Memory B cell (primary cell): ENCODE measurements at regions not wholly inside any gene's neighbourhood (a gene's known extent, or its start where the extent isn't known, plus 50 kb on each side); places are given as distances from the start of the nearest gene placed in this dataset.
"Not testable (repeated sequence)": the region's sequence is repeated elsewhere in the genome, so short reads cannot be mapped to it uniquely, and the experiment has no call there.

Source experiments
- ATAC-seq: fragments of 150-1000 bp; cut with Tn5 transposase; 2 replicates; pipeline ENCODE4 v1.10.0; 2021; ENCODE audit warnings: low read depth, mild to moderate bottlenecking, moderate library complexity
- DNase-seq, 2 donors: peaks; one replicate each; pipeline ENCODE4 v3.0.0; 2022; ENCODE audit warnings: low spot score in 2 of 2
- H3K27ac Mint-ChIP-seq: one replicate; pipeline ENCODE4 v1.8.0; 2022; ENCODE audit warnings: mild to moderate bottlenecking, moderate library complexity, mixed read lengths
- H3K27me3 Mint-ChIP-seq: one replicate; pipeline ENCODE4 v1.8.0; 2022; ENCODE audit warnings: mixed read lengths
- H3K36me3 Mint-ChIP-seq: one replicate; pipeline ENCODE4 v1.8.0; 2022; ENCODE audit warnings: mild to moderate bottlenecking, mixed read lengths
- H3K4me1 Mint-ChIP-seq: one replicate; pipeline ENCODE4 v1.8.0; 2022; ENCODE audit warnings: mixed read lengths
- H3K4me3 Mint-ChIP-seq: one replicate; pipeline ENCODE4 v1.8.0; 2022; ENCODE audit warnings: mild to moderate bottlenecking, moderate library complexity, mixed read lengths
- H3K9me3 Mint-ChIP-seq: one replicate; pipeline ENCODE4 v1.8.0; 2022; ENCODE audit warnings: mixed read lengths

- Mint-ChIP-seq H3K27ac (no peak overlapping the region), H3K36me3 (no peaks in the 10 kb centered on the region), H3K9me3 (no peaks in the 10 kb centered on the region), H3K27me3 (no peaks in the 10 kb centered on the region), H3K4me1 (no peaks in the 10 kb centered on the region), H3K4me3 (no peak overlapping the region)
- DNase-seq (no peak), ATAC-seq (no peak)
These were observed 264.8 kb upstream of the FSIP2 start for GRCh38 chr2:185473838-185474237.

GRCh38 chr2:185475914-185476313, 262.7 kb upstream of the FSIP2 start:
- Mint-ChIP-seq H3K9me3 (no peaks in the 10 kb centered on the region), H3K4me3 (no peak overlapping the region), H3K4me1 (no peaks in the 10 kb centered on the region), H3K27ac (no peak overlapping the region), H3K27me3 (no peaks in the 10 kb centered on the region), H3K36me3 (no peaks in the 10 kb centered on the region)
- ATAC-seq (no peak), DNase-seq (no peak)

DNA sequence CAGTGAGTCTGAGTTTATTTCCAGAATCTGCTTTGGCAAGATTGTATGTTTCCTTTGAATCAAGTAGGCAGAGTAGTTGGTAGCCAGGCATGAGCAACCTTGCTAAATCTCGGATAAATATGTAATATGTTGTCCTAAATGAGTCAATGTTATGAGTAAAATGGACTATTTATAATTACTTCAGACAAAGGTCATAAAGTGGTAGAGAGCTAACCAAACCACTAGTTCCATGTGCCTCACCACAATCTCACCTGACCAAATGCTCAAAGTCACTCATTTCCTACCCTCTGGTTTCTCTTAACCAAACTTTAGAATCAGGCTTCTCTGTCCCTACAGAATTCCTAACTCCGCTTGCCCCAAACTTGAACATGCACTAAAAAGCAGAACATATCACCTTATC, 261.2 kb upstream of the FSIP2 start:
- ATAC-seq: no peak
- H3K36me3 Mint-ChIP-seq: no peaks in the 10 kb centered on the region
- H3K9me3 Mint-ChIP-seq: no peaks in the 10 kb centered on the region
- H3K4me3 Mint-ChIP-seq: no peak overlapping the region
- no peaks in the 10 kb centered on the region for H3K4me1 Mint-ChIP-seq
- no peak overlapping the region for H3K27ac Mint-ChIP-seq
- no peak for DNase-seq
- H3K27me3 Mint-ChIP-seq: no peaks in the 10 kb centered on the region

DNA sequence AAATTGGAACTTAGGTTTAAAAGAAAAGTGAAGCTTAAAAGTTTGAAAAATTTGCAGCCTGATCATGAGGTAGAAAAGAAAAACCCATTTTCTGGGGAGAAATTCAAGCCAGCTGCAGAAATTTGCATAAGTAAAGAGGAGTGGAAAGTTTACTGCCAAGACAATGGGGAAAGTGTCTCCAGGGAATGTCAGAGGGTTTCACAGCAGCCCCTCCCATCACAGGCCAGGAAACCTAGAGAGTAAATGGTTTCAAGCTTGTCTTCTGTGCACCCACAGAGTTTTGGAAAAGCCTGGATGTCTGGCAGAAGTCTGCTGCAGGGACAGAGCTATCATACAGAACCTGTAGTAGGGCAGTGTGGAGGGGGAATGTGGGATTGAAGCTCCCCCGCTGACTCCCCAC, 254.0 kb upstream of the FSIP2 start:
- ATAC-seq: no peak
- Mint-ChIP-seq H3K4me3 (no peak overlapping the region), H3K36me3 (no peaks in the 10 kb centered on the region), H3K27ac (no peak overlapping the region), H3K9me3 (peaks cover 5% of the 10 kb centered on the region), H3K27me3 (no peaks in the 10 kb centered on the region), H3K4me1 (no peaks in the 10 kb centered on the region)
- DNase-seq: no peak

DNA sequence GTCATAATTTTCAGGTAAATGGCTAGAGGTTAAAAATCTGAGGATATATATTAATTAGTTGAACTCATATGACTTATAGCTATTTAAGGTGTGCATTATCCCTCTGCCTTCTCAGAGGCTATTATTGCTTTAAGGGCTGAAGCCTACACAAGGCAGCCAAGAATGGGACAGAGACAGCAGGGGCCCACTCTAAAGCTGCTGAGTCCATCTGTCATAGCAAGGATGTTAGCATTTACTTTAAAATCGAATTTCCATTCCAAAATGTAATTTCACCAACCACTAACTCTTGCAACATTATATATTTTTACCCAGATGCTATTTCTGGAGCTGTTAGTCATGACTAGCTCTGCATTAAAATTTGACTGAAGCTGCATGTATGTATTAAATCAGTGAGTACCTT, 236.3 kb upstream of the FSIP2 start:
- H3K27me3 Mint-ChIP-seq: no peaks in the 10 kb centered on the region
- H3K4me1 Mint-ChIP-seq: no peaks in the 10 kb centered on the region
- no peak overlapping the region for H3K27ac Mint-ChIP-seq
- H3K4me3 Mint-ChIP-seq: no peak overlapping the region
- H3K36me3 Mint-ChIP-seq: no peaks in the 10 kb centered on the region
- ATAC-seq: no peak
- DNase-seq: no peak
- H3K9me3 Mint-ChIP-seq: no peaks in the 10 kb centered on the region

- no peak for DNase-seq
- H3K9me3 Mint-ChIP-seq: peaks cover 7% of the 10 kb centered on the region
- no peak overlapping the region for H3K27ac Mint-ChIP-seq
- no peaks in the 10 kb centered on the region for H3K27me3 Mint-ChIP-seq
- no peaks in the 10 kb centered on the region for H3K4me1 Mint-ChIP-seq
- H3K4me3 Mint-ChIP-seq: no peak overlapping the region
- peaks cover 2% of the 10 kb centered on the region for H3K36me3 Mint-ChIP-seq
- no peak for ATAC-seq
These were observed 230.9 kb upstream of the FSIP2 start for GRCh38 chr2:185507719-185508118.

- Mint-ChIP-seq H3K27me3 (no peaks in the 10 kb centered on the region), H3K4me3 (no peak overlapping the region), H3K27ac (no peak overlapping the region), H3K4me1 (no peaks in the 10 kb centered on the region), H3K9me3 (peaks cover 9% of the 10 kb centered on the region), H3K36me3 (peaks cover 2% of the 10 kb centered on the region)
- DNase-seq (no peak), ATAC-seq (no peak)
These were observed 228.5 kb upstream of the FSIP2 start for GRCh38 chr2:185510060-185510459.

DNA sequence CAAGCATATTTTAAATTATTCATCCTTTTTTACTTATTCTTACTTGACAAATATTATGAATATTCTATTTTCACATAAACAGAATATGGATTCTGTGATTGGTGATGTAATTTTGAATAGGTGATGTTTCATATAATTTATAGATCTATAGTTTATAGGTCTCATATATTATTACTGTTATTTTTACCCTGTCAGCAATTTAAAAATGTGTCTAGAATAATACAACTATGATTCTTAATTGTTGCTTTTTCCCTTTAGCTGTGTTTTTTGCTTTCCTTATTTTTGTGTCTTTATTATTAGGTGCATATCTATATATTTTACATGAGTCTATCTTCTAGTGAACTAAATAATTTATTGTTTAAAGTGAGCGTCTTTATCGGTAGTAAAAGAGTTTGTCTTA, 226.7 kb upstream of the FSIP2 start:
- H3K9me3 Mint-ChIP-seq: peaks cover 11% of the 10 kb centered on the region
- H3K4me3 Mint-ChIP-seq: no peak overlapping the region
- no peaks in the 10 kb centered on the region for H3K4me1 Mint-ChIP-seq
- H3K27ac Mint-ChIP-seq: no peak overlapping the region
- no peak for ATAC-seq
- H3K36me3 Mint-ChIP-seq: peaks cover 2% of the 10 kb centered on the region
- H3K27me3 Mint-ChIP-seq: no peaks in the 10 kb centered on the region
- DNase-seq: no peak

- Mint-ChIP-seq H3K4me1 (no peaks in the 10 kb centered on the region), H3K27ac (no peak overlapping the region), H3K9me3 (peaks cover 11% of the 10 kb centered on the region), H3K4me3 (no peak overlapping the region), H3K27me3 (no peaks in the 10 kb centered on the region), H3K36me3 (no peaks in the 10 kb centered on the region)
- DNase-seq: no peak
- ATAC-seq: no peak
These were observed 216.1 kb upstream of the FSIP2 start for GRCh38 chr2:185522472-185522871.

DNA sequence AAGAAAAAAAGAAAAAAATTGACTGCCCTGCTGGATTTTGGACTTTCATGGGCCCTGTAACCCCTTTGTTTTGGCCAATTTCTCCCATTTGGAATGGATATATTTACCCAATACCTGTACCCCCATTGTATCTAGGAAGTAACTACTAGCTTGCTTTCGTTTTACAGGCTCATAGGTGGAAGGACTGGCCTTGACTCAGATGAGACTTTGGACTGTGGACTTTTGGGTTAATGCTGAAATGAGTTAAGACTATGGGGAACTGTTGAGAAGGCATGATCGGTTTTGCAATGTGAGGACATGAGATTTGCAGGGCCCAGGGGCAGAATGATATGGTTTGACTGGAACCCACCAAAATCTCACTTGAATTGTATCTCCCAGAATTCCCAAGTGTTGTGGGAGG, 214.4 kb upstream of the FSIP2 start:
- H3K27me3 Mint-ChIP-seq, H3K9me3 Mint-ChIP-seq, H3K4me1 Mint-ChIP-seq, DNase-seq, ATAC-seq, H3K27ac Mint-ChIP-seq, H3K36me3 Mint-ChIP-seq, H3K4me3 Mint-ChIP-seq: not testable (repeated sequence)

DNA sequence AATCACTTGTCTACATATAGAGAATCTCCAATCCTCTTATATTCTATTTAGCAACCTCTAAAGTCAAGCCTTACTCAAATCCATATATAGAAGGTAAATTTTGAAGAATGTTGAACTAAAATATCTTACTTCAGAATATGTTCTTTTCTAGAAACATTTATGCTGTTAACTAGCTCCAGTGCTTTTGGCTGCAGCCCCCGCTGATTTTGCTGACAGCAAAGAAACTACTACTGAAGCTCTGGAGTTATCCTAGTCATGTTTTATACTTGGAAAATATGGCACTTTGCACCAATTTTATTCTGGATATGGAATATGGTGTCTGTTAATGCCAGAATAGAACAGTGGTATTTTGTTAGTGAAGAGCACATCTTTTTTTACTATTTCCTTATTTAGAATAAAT, 212.4 kb upstream of the FSIP2 start:
- DNase-seq (no peak), ATAC-seq (no peak)
- Mint-ChIP-seq H3K27me3 (no peaks in the 10 kb centered on the region), H3K9me3 (peaks cover 9% of the 10 kb centered on the region), H3K27ac (no peak overlapping the region), H3K36me3 (no peaks in the 10 kb centered on the region), H3K4me3 (no peak overlapping the region), H3K4me1 (no peaks in the 10 kb centered on the region)

GRCh38 chr2:185531721-185532120, 206.9 kb upstream of the FSIP2 start:
- no peak overlapping the region for H3K4me3 Mint-ChIP-seq

DNA sequence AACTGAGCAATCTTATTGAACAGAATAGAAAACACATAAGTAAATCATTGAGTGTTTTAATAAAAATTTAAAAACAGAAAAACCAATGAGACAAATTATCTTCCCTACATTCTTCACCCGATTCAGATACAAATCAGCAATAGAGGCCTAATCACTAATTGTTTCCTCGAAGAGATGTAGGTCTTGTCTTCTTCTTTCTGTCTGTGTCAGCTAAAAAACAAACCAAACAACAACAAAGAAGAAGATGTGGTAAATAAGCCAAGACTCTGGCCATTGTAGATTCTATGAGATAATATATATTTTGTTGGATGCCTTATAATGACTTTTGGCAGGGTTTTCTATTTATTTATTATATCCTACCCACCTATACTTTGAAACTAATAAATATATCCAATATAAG, 200.9 kb upstream of the FSIP2 start:
- Mint-ChIP-seq H3K27ac (no peak overlapping the region), H3K9me3 (peaks cover 1% of the 10 kb centered on the region), H3K4me1 (peaks cover 2% of the 10 kb centered on the region), H3K4me3 (no peak overlapping the region), H3K27me3 (no peaks in the 10 kb centered on the region), H3K36me3 (no peaks in the 10 kb centered on the region)
- no peak for ATAC-seq
- no peak for DNase-seq

More at GRCh38 chr2:185531721-185532120, 206.9 kb upstream of the FSIP2 start:
- DNase-seq (no peak), ATAC-seq (no peak)
- no peaks in the 10 kb centered on the region for H3K4me1 Mint-ChIP-seq
- H3K9me3 Mint-ChIP-seq: peaks cover 1% of the 10 kb centered on the region
- H3K27me3 Mint-ChIP-seq: no peaks in the 10 kb centered on the region
- no peak overlapping the region for H3K27ac Mint-ChIP-seq
- no peaks in the 10 kb centered on the region for H3K36me3 Mint-ChIP-seq

- H3K36me3 Mint-ChIP-seq: no peaks in the 10 kb centered on the region
- DNase-seq (no peak), ATAC-seq (no peak)
- H3K9me3 Mint-ChIP-seq: peaks cover 8% of the 10 kb centered on the region
- no peak overlapping the region for H3K27ac Mint-ChIP-seq
- no peaks in the 10 kb centered on the region for H3K27me3 Mint-ChIP-seq
- no peak overlapping the region for H3K4me3 Mint-ChIP-seq
- H3K4me1 Mint-ChIP-seq: no peaks in the 10 kb centered on the region
These were observed 171.4 kb upstream of the FSIP2 start for GRCh38 chr2:185567196-185567595.

DNA sequence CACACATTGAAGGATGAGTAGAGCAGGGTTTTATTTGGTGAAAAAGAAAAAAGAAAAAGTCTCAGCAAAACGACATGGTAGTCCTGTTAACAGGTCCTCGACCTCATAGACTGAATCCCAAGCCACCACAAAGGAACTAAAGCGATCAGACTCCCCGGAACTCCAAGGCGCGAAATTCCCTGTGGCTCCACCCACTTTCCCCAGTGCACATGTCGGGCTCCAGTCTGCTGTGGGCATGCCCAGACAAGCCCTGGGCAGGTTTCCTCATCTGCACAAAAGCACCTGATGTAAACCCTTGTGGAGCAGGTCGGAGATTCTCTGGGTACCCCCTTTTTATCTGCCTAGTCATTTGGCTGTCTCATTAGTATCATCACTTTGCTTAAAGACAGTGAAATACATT, 170.7 kb upstream of the FSIP2 start:
- no peak for ATAC-seq
- Mint-ChIP-seq H3K4me3 (no peak overlapping the region), H3K27me3 (no peaks in the 10 kb centered on the region), H3K9me3 (peaks cover 7% of the 10 kb centered on the region), H3K27ac (no peak overlapping the region), H3K4me1 (no peaks in the 10 kb centered on the region), H3K36me3 (no peaks in the 10 kb centered on the region)
- no peak for DNase-seq

- no peak overlapping the region for H3K4me3 Mint-ChIP-seq
- ATAC-seq: no peak
- no peaks in the 10 kb centered on the region for H3K27me3 Mint-ChIP-seq
- no peaks in the 10 kb centered on the region for H3K4me1 Mint-ChIP-seq
- H3K27ac Mint-ChIP-seq: no peak overlapping the region
- no peak for DNase-seq
- no peaks in the 10 kb centered on the region for H3K9me3 Mint-ChIP-seq
- no peaks in the 10 kb centered on the region for H3K36me3 Mint-ChIP-seq
These were observed 160.3 kb upstream of the FSIP2 start for GRCh38 chr2:185578322-185578721.
